Esophagus squamous epithelium (tissue), 5 donors: ENCODE measurements at regions not wholly inside any gene's neighbourhood (a gene's known extent, or its start where the extent isn't known, plus 50 kb on each side); places are given as distances from the start of the nearest gene placed in this dataset.

Source experiments
- DNase-seq: peaks from one replicate; lab custom pipeline; 2025; lab: John Stamatoyannopoulos, UW
- H3K27ac ChIP-seq, 4 donors: fragments of 200-600 bp; sonication (generic); one replicate each; pipeline ENCODE4 v1.5.1; 2016 to 2019; ENCODE audit warnings: mild to moderate bottlenecking in 1 of 4
- H3K27me3 ChIP-seq, 4 donors: fragments of 200-600 bp; sonication (generic); 1 replicate in 3 of 4; 2 replicates in 1 of 4; pipeline versions ENCODE4 v1.5.1 to v1.6.0; 2017 to 2021; ENCODE audit warnings: antibody characterized with exemption in 1 of 4
- H3K36me3 ChIP-seq, 3 donors: fragments of 200-600 bp; sonication (generic); one replicate each; pipeline ENCODE4 v1.5.1; 2016 to 2019
- H3K4me1 ChIP-seq, 3 donors: fragments of 200-600 bp; sonication (generic); one replicate each; pipeline ENCODE4 v1.5.1; 2017 to 2019
- H3K4me3 ChIP-seq, 4 donors: fragments of 200-600 bp; sonication (generic); 1 replicate in 3 of 4; 2 replicates in 1 of 4; pipeline ENCODE4 v1.5.1; 2016 to 2019; ENCODE audit warnings: mild to moderate bottlenecking in 2 of 4, moderate library complexity in 1 of 4
- H3K9me3 ChIP-seq, 3 donors: fragments of 200-600 bp; sonication (generic); one replicate each; pipeline ENCODE4 v1.5.1; 2016 to 2019
- POLR2A ChIP-seq, 4 donors: fragments of 450-650 bp; IDR thresholded peaks; one replicate each; pipeline ENCODE4 v1.6.1; 2017; ENCODE audit warnings: antibody characterized with exemption in 4 of 4, mild to moderate bottlenecking in 4 of 4, moderate library complexity in 3 of 4
- WGBS, 2 donors: methylation state at CpG; one replicate each; pipeline ENCODE4 v1.1.5; 2018; 5-methylcytosine and 5-hydroxymethylcytosine counted together
- intact Hi-C: fragments of 100-400 bp; cut with DNase I; formaldehyde crosslinking; loops from one replicate; pipeline ENCODE4 v1.15.0; 2022
- TF ChIP-seq, protein P1 (sequence below), 6 experiments: fragments of 450-650 bp in 4 of 6; fragments of 200-600 bp in 2 of 6; sonication (generic) in 2 of 6; IDR thresholded peaks; one replicate each; pipeline ENCODE4 v1.5.1; 2016 to 2019; ENCODE audit warnings: antibody characterized with exemption in 6 of 6, mild to moderate bottlenecking in 4 of 6, moderate library complexity in 4 of 6
- donor health status: DM: yes; HTN: yes; CAD: no.

DNA sequence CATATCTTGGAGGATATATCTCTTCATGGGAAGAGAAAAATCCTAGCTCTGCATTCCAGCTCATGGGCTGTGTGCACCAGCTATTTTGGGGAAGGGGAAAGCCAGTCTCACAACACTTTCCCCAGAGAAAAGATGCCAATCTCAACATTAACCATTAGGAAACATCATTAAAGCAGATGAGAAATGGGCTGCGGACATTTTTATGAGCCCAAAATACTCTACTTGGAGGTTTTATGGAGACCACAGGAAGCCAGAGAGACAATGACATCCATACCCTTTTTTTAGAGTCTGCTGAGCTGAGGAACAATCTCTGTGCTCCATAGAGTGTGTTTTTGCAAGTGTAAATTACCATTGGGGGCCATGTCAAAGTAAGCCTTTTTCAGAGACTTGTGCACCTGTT lies 213.7 kb downstream of the TRIB2 start:
- no peak for TF ChIP-seq POLR2A (IDR thresholded peaks at IDR 0.05)
- TF ChIP-seq, protein P1, sequence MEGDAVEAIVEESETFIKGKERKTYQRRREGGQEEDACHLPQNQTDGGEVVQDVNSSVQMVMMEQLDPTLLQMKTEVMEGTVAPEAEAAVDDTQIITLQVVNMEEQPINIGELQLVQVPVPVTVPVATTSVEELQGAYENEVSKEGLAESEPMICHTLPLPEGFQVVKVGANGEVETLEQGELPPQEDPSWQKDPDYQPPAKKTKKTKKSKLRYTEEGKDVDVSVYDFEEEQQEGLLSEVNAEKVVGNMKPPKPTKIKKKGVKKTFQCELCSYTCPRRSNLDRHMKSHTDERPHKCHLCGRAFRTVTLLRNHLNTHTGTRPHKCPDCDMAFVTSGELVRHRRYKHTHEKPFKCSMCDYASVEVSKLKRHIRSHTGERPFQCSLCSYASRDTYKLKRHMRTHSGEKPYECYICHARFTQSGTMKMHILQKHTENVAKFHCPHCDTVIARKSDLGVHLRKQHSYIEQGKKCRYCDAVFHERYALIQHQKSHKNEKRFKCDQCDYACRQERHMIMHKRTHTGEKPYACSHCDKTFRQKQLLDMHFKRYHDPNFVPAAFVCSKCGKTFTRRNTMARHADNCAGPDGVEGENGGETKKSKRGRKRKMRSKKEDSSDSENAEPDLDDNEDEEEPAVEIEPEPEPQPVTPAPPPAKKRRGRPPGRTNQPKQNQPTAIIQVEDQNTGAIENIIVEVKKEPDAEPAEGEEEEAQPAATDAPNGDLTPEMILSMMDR (IDR thresholded peaks at IDR 0.05) = no peak

GRCh38 chr2:12931186-12931844 lies 214.6 kb downstream of the TRIB2 start:
- TF ChIP-seq, protein P1 (IDR thresholded peaks at IDR 0.05) = peak; percentile 61 to 91 (median 80)
- TF ChIP-seq POLR2A (IDR thresholded peaks at IDR 0.05) = no peak
- DNase-seq = no peak
- Histone ChIP-seq H3K36me3 (no peaks in the 10 kb centered on the region), H3K27me3 (peaks cover 0 to 21% (median 0%) of the 10 kb centered on the region in 4 donors), H3K9me3 (no peaks in the 10 kb centered on the region), H3K27ac (no peak overlapping the region), H3K4me3 (no peak overlapping the region), H3K4me1 (peaks cover 0 to 17% (median 5%) of the 10 kb centered on the region in 3 donors)
- intact Hi-C loops = loop anchor here (10.0 kb wide), 1 partner anchor 207 kb away; no protein-coding TSS in a partner anchor
- WGBS, 2 donors = 21 to 22% methylated on average over 4 of the region's 4 CpGs

More for the DNA sequence above, 213.7 kb downstream of the TRIB2 start:
- intact Hi-C loops = loop anchor here (10.0 kb wide), 1 partner anchor 206 kb away; no protein-coding TSS in a partner anchor
- no peak for DNase-seq
- Histone ChIP-seq H3K27ac (no peak overlapping the region), H3K9me3 (no peaks in the 10 kb centered on the region), H3K4me3 (no peak overlapping the region), H3K36me3 (no peaks in the 10 kb centered on the region), H3K4me1 (peaks cover 0 to 17% (median 5%) of the 10 kb centered on the region in 3 donors), H3K27me3 (peaks cover 0 to 21% (median 0%) of the 10 kb centered on the region in 4 donors)
- WGBS, 2 donors = 78 to 83% methylated on average over 1 of the region's 1 CpG

DNA sequence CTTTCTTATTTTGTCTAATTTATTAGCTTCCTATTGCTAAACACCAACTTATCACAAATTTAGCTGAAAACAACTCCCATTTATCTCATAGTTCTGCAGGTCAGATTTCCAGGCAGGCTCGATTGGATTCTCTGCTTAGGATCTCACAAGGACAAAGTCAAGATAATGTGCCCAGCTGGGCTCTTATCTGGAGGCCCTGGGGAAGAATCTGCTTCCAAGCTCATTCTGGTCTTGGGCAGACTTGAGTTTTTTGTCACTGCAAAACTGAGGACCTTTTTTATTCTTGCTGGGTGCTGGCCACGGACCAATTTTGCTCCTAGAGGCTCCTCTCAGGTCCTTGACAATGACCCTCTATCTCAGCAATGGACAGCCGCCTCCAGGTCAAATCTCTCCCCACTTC lies 215.5 kb downstream of the TRIB2 start:
- 64 to 65% methylated on average over 3 of the region's 3 CpGs for WGBS, 2 donors
- Histone ChIP-seq H3K9me3 (no peaks in the 10 kb centered on the region), H3K36me3 (no peaks in the 10 kb centered on the region), H3K27me3 (peaks cover 0 to 21% (median 0%) of the 10 kb centered on the region in 4 donors), H3K4me3 (no peak overlapping the region), H3K4me1 (peaks cover 0 to 17% (median 5%) of the 10 kb centered on the region in 3 donors), H3K27ac (no peak overlapping the region)
- TF ChIP-seq POLR2A (IDR thresholded peaks at IDR 0.05) = no peak
- TF ChIP-seq, protein P1 (IDR thresholded peaks at IDR 0.05) = no peak
- no peak for DNase-seq
- intact Hi-C loops = loop anchor here (10.0 kb wide), 1 partner anchor 207 kb away; no protein-coding TSS in a partner anchor

GRCh38 chr2:12934146-12934756 lies 217.5 kb downstream of the TRIB2 start:
- intact Hi-C loops = loop anchor here (10.0 kb wide), 1 partner anchor 209 kb away; no protein-coding TSS in a partner anchor
- no peaks in the 10 kb centered on the region for H3K9me3 ChIP-seq
- H3K27me3 ChIP-seq = peaks cover 0 to 7% (median 0%) of the 10 kb centered on the region in 4 donors
- no peaks in the 10 kb centered on the region for H3K36me3 ChIP-seq
- TF ChIP-seq POLR2A (IDR thresholded peaks at IDR 0.05) = no peak
- TF ChIP-seq, protein P1 (IDR thresholded peaks at IDR 0.05) = no peak
- DNase-seq = no peak
- no peak overlapping the region for H3K4me3 ChIP-seq
- H3K4me1 ChIP-seq = peaks cover 0 to 3% (median 0%) of the 10 kb centered on the region in 3 donors
- 79 to 84% methylated on average over 6 of the region's 6 CpGs for WGBS, 2 donors
- H3K27ac ChIP-seq = no peak overlapping the region

GRCh38 chr2:12935222-12935621 lies 218.5 kb downstream of the TRIB2 start:
- no peaks in the 10 kb centered on the region for H3K4me1 ChIP-seq
- no peaks in the 10 kb centered on the region for H3K9me3 ChIP-seq
- no peaks in the 10 kb centered on the region for H3K27me3 ChIP-seq
- intact Hi-C loops = loop anchor here (10.0 kb wide), 1 partner anchor 210 kb away; no protein-coding TSS in a partner anchor
- WGBS, 2 donors = 88 to 91% methylated on average over 2 of the region's 2 CpGs
- H3K4me3 ChIP-seq = no peak overlapping the region
- TF ChIP-seq POLR2A (IDR thresholded peaks at IDR 0.05) = no peak
- TF ChIP-seq, protein P1 (IDR thresholded peaks at IDR 0.05) = no peak
- no peaks in the 10 kb centered on the region for H3K36me3 ChIP-seq
- no peak overlapping the region for H3K27ac ChIP-seq
- no peak for DNase-seq
